A673 (cell line): ENCODE measurements at regions not wholly inside any gene's neighbourhood (a gene's known extent, or its start where the extent isn't known, plus 50 kb on each side); places are given as distances from the start of the nearest gene placed in this dataset.

Experiments used
- CTCF ChIP-seq: fragments of 300-800, 200-600 bp; sonication (generic); conservative IDR thresholded peaks from 2 replicates; pipeline ENCODE4 v1.5.1; 2017; ENCODE audit warnings: low read depth, mild to moderate bottlenecking, antibody characterized with exemption, low read length, moderate library complexity, mixed read lengths
- EZH2 ChIP-seq: fragments of 200-600 bp; sonication (generic); IDR thresholded peaks from 2 replicates; pipeline ENCODE4 v1.6.1; 2017; ENCODE audit warnings: borderline replicate concordance, low read depth, mild to moderate bottlenecking, mixed read lengths, antibody characterized with exemption, low read length; ENCODE audit not compliant: poor library complexity, severe bottlenecking

- TF ChIP-seq EZH2 (no peak), CTCF (no peak)
Observed at GRCh38 chr16:51766739-51767138, 615.7 kb upstream of the SALL1 start.
